ENCODE measurements at regions not wholly inside any gene's neighbourhood (a gene's known extent, or its start where the extent isn't known, plus 50 kb on each side); places are given as distances from the start of the nearest gene placed in this dataset.
A peak's percentile ranks its signal among the peaks of the same experiment; 100 is the strongest.
"Not testable (repeated sequence)": the region's sequence is repeated elsewhere in the genome, so short reads cannot be mapped to it uniquely, and the experiment has no call there.

GRCh38 chr5:148740966-148741742 lies 85.3 kb upstream of the ADRB2 start:
- H3K4me3 ChIP-seq (ENCODE audit: low read length), result no peak overlapping the region
- peak; percentile 80 for DNase-seq (ENCODE audit: low read depth)
- TF ChIP-seq CTCF (conservative IDR thresholded peaks at IDR 0.05; ENCODE audit: low read length), result peak; percentile 83

DNA sequence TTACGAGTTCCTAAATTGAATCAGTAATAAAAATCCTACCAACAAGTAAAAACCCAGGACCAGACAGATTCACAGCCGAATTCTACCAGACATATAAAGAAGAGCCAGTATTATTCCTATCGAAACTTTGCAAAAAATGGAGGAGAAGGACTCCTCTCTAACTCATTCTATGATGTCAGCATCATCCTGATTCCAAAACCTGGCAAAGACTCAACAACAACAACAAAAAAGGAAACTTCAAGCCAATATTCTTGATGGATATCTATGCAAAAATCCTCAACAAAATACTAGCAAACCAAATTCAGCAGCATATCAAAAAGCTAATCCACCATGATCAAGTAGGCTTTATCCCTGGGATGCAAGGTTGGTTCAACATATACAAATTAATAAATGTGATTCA lies 84.6 kb upstream of the ADRB2 start:
- H3K4me3 ChIP-seq (ENCODE audit: low read length); DNase-seq (ENCODE audit: low read depth): not testable (repeated sequence)

DNA sequence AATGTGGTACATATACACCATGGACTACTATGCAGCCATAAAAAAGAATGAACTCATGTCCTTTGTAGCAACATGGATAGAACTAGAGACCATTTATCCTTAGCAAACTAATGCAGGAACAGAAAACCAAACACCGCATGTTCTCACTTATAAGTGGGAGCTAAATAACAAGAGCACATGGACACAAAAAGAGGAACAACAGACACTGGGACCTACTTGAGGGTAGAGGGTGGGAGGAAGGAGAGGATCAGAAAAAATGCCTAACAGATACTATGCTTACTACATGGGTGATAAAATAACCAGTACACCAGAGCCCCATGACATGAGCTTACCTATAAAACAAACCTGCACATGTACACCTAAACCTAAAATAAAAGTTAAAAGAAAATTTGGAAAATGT lies 82.0 kb upstream of the ADRB2 start:
- not testable (repeated sequence) for DNase-seq (ENCODE audit: low read depth); H3K4me3 ChIP-seq (ENCODE audit: low read length)

- H3K4me3 ChIP-seq (ENCODE audit: low read length), result no peak overlapping the region
- DNase-seq (ENCODE audit: low read depth), result peak; percentile 9
- no peak for TF ChIP-seq CTCF (conservative IDR thresholded peaks at IDR 0.05; ENCODE audit: low read length)
Observed at GRCh38 chr5:148746826-148747535, 79.4 kb upstream of the ADRB2 start.

- no peak overlapping the region for H3K4me3 ChIP-seq (ENCODE audit: low read length)
- no peak for TF ChIP-seq CTCF (conservative IDR thresholded peaks at IDR 0.05; ENCODE audit: low read length)
- DNase-seq (ENCODE audit: low read depth), result no peak
Observed at GRCh38 chr5:148747536-148747906, 78.9 kb upstream of the ADRB2 start.

- H3K4me3 ChIP-seq (ENCODE audit: low read length), result no peak overlapping the region
- no peak for DNase-seq (ENCODE audit: low read depth)
- no peak for TF ChIP-seq CTCF (conservative IDR thresholded peaks at IDR 0.05; ENCODE audit: low read length)
Observed at GRCh38 chr5:148748702-148749392, 77.6 kb upstream of the ADRB2 start.

GRCh38 chr5:148750614-148751013 lies 75.8 kb upstream of the ADRB2 start:
- no peak for TF ChIP-seq CTCF (conservative IDR thresholded peaks at IDR 0.05; ENCODE audit: low read length)
- H3K4me3 ChIP-seq (ENCODE audit: low read length), result no peak overlapping the region
- DNase-seq (ENCODE audit: low read depth), result no peak

GRCh38 chr5:148751025-148751424 lies 75.4 kb upstream of the ADRB2 start:
- TF ChIP-seq CTCF (conservative IDR thresholded peaks at IDR 0.05; ENCODE audit: low read length), result no peak
- no peak overlapping the region for H3K4me3 ChIP-seq (ENCODE audit: low read length)
- no peak for DNase-seq (ENCODE audit: low read depth)

DNA sequence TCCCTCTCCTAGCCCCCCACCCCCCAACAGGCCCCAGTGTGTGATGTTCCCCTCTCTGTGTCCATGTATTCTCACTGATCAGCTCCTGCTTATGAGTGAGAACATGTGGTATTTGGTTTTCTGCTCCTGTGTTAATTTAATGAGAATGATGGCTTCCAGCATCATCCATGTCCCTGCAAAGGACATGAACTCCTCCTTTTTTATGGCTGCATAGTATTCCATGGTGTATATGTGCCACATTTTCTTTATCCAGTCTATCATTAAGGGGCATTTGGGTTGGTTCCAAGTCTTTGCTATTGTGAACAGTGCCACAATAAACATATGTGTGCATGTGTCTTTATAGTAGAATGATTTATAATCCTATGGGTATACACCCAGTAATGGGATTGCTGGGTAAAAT lies 74.0 kb upstream of the ADRB2 start:
- not testable (repeated sequence) for DNase-seq (ENCODE audit: low read depth); H3K4me3 ChIP-seq (ENCODE audit: low read length)

Measured in AG10803 (cell line).